MV-4-11 (cell line): ENCODE measurements at regions not wholly inside any gene's neighbourhood (a gene's known extent, or its start where the extent isn't known, plus 50 kb on each side); places are given as distances from the start of the nearest gene placed in this dataset.

Experiments used
- DNase-seq: peaks from one replicate; lab custom pipeline; 2025; lab: John Stamatoyannopoulos, UW

- DNase-seq, result no peak
Measured at GRCh38 chr13:108528303-108528702, 101.1 kb upstream of the MYO16 start.

- DNase-seq, result no peak
Measured at GRCh38 chr13:108533842-108534241, 95.6 kb upstream of the MYO16 start.

GRCh38 chr13:108534728-108535127 lies 94.7 kb upstream of the MYO16 start:
- DNase-seq, result no peak

- no peak for DNase-seq
Measured at GRCh38 chr13:108549934-108550333, 79.5 kb upstream of the MYO16 start.

GRCh38 chr13:108551674-108552073 lies 77.7 kb upstream of the MYO16 start:
- DNase-seq, result no peak

GRCh38 chr13:108558489-108558888 lies 70.9 kb upstream of the MYO16 start:
- DNase-seq, result no peak

GRCh38 chr13:108560093-108560492 lies 69.3 kb upstream of the MYO16 start:
- no peak for DNase-seq

GRCh38 chr13:108561149-108561548 lies 68.3 kb upstream of the MYO16 start:
- DNase-seq, result no peak

- DNase-seq, result no peak
Measured at GRCh38 chr13:108566413-108567170, 62.8 kb upstream of the MYO16 start.

GRCh38 chr13:108572782-108573211 lies 56.6 kb upstream of the MYO16 start:
- no peak for DNase-seq

- no peak for DNase-seq
Measured at GRCh38 chr13:108573455-108573854, 56.0 kb upstream of the MYO16 start.

GRCh38 chr13:108574856-108575255 lies 54.6 kb upstream of the MYO16 start:
- no peak for DNase-seq

- no peak for DNase-seq
Measured at GRCh38 chr13:108575430-108575829, 54.0 kb upstream of the MYO16 start.
